ENCODE measurements at regions not wholly inside any gene's neighbourhood (a gene's known extent, or its start where the extent isn't known, plus 50 kb on each side); places are given as distances from the start of the nearest gene placed in this dataset.
"Not testable (repeated sequence)": the region's sequence is repeated elsewhere in the genome, so short reads cannot be mapped to it uniquely, and the experiment has no call there.

DNA sequence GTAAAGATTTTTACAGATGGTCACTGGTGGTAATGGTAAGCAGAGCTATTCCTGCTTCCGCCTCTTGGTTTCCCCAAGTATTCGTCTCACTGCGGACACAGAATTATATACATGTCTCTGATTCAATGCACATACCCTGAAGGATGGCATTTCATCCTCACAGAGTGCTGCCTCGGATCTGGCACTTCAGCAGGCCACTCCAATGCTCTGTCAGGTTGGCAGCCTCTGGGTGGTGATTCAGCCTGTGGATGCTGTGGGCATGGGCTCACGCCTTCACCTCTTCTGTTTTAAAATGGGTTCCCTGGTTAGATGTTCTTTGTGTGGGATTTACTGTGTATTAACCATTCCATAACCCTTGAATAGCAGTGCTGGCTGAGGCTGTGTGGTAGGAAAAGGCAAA lies 182.6 kb upstream of the ZNF608 start:
- no peak for DNase-seq

- no peak for DNase-seq
Measured at GRCh38 chr5:124932791-124933600, 186.6 kb upstream of the ZNF608 start.

DNA sequence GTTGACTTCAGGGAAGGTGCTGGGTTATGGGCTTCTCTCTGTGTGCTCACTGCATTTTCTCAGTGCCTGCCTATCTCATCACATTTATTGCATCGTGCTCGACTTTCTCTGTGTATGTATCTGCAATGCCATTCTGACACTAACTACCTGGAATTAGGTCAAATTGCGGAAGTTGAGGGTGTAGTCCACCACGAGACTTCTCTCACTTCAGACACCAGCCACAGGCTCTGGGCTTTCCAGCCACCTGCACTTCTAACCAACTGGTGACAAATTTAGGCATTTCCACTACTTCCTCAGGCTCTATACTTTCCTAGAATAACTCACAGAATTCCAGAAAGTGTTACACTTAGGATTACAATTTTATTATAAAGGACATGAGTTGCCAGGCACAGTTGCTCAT lies 188.6 kb upstream of the ZNF608 start:
- no peak for DNase-seq

DNA sequence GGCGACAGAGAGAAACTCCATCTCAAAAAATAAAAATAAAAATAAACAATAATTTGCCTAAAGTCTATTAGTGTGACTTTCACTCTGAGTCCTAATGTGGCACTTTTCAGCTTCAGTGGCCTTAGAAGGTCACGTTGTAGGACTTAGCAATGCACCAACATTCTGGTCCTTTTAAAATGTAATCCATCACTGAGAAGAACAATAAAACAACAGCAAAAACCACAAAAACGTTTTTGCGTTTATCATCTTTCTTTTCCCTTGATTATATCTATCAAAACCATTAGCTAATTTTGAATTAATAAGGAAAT lies 190.1 kb upstream of the ZNF608 start:
- no peak for DNase-seq

- DNase-seq: no peak
Measured at GRCh38 chr5:124941051-124942049, 194.9 kb upstream of the ZNF608 start.

- no peak for DNase-seq
Measured at GRCh38 chr5:124948062-124948753, 201.8 kb upstream of the ZNF608 start.

DNA sequence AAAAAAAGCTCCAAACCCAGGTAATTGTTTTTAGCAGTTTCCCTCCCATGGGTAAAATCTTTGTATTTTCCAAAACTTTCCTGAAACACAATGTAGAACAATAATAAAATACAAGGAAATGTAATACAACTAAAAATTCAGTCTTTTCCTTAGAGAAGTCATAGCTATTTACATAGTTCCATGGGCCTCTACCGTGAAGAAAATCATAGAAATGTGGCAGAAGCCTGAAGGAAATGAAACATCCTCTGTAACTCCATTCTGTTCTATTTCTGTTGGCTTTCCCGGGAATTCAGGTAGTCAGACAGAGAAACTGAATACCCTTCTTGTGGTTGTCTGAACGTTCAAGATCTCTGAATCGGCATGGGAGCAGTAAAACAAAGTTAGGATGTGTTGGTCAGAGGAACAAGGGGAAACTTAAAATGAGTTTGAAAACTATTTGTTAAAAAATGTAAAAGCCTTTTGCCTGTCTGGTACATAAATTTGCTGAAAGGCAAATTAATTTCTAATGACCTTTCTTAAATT lies 202.4 kb upstream of the ZNF608 start:
- DNase-seq: no peak

DNA sequence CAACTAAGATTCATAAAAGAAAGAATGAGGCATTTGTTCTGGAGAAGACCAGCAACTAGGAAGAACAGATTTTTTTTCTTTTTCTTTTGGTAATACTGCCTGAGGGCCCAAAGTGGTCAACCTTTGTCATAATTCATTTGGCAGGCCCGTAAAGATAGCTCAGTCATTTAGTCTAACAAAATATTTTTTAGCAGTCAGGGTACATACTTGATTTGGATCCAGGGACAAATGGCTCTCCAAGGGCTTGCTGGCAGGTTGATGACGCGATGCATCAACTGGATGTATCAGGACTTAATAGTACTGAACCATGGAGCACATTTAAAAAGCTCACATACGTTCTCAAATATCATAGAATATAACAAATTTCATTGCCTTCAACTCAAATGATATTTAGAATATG lies 203.4 kb upstream of the ZNF608 start:
- DNase-seq: no peak

DNA sequence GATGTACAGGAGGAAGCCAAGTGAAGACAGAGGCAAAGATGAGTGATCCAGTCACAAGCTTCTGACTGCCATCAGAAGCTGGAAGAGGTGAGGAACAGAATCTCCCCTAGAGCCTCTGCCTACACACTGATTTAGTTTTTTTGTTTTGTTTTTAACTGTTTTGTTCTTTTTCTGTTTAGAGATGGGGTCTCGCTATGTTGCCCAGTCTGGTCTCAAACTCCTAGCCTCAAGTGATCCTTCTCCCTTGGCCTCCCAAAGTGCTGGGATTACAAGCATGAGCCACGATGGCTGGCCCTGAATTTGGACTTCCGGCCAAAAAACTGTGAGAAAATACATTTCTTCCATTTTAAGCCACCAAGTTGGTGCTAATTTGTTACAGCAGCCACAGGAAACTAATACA lies 204.7 kb upstream of the ZNF608 start:
- DNase-seq: no peak

DNA sequence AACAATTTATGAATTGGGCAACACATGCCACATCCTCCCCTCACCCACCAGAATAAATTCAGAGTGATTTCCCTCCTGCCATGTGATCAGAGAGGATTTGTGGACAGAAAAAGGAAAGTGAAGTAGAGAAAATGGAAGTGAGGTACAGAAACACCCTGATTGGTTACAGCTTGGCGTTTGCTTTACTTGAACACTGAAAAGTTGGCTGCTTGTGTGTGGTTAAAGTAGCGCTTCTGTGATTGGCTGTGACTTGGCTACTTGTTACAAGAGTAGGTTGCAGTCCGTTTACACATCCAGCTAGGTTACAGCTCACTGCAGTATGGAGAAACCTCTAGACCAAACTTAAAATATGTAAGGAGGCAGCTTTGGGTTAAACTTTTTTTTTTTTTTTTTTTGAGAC lies 205.2 kb upstream of the ZNF608 start:
- no peak for DNase-seq

DNA sequence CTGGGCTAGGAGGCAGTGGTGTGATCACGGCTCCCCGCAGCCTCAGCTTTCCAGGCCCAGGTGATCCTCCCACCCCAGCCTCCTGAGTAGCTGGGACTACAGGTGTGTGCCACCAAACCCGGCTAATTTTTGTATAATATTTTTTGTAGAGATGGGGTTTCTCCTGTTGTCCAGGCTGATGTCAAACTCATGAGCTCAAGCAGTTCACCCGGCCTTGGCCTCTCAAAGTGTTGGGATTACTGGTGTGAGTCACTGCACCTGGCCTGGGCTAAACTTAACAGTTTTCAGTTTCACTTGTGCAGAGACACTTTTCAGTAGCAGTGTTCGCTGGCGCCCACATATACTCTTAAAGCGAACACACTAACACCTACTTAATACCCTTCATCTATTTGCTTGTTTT lies 205.6 kb upstream of the ZNF608 start:
- no peak for DNase-seq

- no peak for DNase-seq
Measured at GRCh38 chr5:124952566-124952965, 206.1 kb upstream of the ZNF608 start.

DNA sequence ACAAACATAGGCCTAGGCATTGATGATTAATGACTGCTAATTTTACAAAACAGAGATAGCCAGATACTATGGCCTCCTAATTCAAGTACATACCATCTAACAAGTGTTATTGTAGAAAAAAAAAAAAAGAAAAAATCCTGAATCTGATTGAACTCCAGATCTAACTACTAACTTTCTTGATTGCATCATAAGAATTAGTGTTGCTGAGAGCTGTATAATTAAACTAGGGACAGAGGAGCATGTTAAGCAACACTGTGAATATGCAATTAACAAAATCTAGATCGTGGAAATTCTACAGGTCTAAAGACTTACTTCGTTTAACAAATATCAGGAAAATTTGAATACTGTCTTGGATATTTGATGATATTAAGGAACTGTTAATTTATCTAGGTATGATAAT lies 208.3 kb upstream of the ZNF608 start:
- DNase-seq: no peak

GRCh38 chr5:124956471-124957029 lies 210.1 kb upstream of the ZNF608 start:
- DNase-seq: no peak

- DNase-seq: no peak
Measured at GRCh38 chr5:124957063-124957462, 210.6 kb upstream of the ZNF608 start.

DNA sequence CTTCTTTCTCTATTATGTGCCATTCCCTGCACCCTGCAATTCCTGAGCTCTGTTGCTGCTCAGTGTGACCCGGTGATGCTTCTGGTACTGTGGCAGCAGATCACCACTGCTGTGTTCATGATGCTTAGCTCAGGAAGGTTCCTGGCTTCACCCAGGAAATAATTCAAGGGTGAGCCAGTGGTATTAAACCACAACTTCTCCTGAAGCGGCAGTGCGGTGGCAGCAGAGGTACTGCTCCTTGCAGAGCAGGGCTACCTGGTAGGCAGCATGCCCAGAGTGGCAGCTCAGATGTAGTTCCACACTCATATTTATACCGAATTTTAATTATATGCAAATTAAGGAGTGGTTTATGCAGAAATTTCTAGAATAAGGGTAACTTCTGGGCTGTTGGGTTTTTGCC lies 213.8 kb upstream of the ZNF608 start:
- DNase-seq: no peak

GRCh38 chr5:124961521-124961920 lies 215.1 kb upstream of the ZNF608 start:
- DNase-seq: no peak

DNA sequence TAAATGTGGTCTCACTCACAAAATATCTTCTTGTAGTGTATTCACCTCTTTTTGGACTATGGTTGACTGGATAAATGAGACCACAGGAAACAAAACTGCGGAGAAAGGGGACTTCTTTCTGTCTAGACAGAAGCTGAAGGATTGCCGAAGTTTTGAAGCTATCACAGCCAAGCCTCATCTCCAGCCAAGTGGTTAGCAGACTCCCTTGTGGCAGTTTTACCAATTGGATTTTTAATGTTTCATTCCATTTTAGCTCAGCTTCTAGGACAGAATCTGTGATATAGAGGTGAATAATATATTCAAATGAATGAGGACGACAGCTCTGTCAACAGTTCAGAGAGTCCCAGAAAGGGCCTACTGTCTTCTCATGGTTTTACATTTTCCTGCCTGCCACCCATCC lies 215.7 kb upstream of the ZNF608 start:
- no peak for DNase-seq

DNA sequence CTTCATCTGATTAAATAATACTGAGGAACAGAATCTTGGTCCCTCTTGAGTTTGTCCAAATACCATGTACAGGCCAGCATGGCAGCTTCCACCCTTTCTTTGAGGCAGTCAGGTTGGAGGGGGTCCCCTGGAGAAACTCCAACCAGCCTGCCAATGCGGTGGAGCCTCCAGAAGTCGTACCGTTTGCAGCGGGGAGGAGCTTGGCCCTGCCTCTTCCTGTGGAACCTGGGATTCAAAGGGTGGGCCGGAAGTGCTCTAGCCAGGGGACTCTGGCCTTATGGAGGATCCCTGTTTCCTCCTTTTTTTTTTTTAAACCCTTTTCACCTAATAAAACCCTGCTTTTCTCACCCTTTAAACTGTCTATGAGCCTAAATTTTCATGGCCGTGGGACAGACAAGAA lies 216.3 kb upstream of the ZNF608 start:
- DNase-seq: no peak

- no peak for DNase-seq
Measured at GRCh38 chr5:124963236-124963919, 216.9 kb upstream of the ZNF608 start.

GRCh38 chr5:124966741-124967140 lies 220.3 kb upstream of the ZNF608 start:
- DNase-seq: not testable (repeated sequence)

DNA sequence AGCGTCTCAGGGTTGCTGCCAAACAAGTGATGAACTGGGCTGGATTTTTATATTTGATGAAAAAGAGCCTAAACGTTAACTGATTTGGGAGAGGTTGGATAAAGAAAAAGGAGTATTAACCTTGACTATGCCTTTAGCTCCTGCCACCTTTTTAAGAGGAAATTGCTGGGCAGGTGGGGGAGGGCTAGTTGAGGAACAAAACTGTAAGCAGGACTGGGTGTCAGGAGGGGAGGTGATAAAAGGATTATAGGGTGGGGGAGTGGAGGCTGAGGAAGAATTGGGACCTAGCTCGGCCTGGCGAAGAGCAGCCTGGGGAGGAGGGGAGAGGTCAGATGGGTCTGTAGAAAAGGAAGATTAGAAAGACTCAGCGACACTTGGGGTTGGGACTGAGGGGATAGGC lies 223.9 kb upstream of the ZNF608 start:
- not testable (repeated sequence) for DNase-seq
